Liver (tissue), 8 donors: ENCODE measurements at regions not wholly inside any gene's neighbourhood (a gene's known extent, or its start where the extent isn't known, plus 50 kb on each side); places are given as distances from the start of the nearest gene placed in this dataset.

Experiments used
- DNase-seq: peaks from one replicate; pipeline ENCODE4 v3.0.0-alpha.2; 2017; ENCODE audit warnings: low spot score
- H3K27ac ChIP-seq, 2 donors: one replicate each; pipeline ENCODE4 v1.7.0; 2013; ENCODE audit warnings: inconsistent platforms in 2 of 2, low read length in 2 of 2, control low read depth in 1 of 2, low read depth in 1 of 2, mild to moderate bottlenecking in 1 of 2
- H3K27me3 ChIP-seq, 4 donors: one replicate each; pipeline versions ENCODE4 v1.6.1 to v1.7.0; 2013; ENCODE audit warnings: low read length in 3 of 4, inconsistent platforms in 1 of 4, mild to moderate bottlenecking in 1 of 4, moderate library complexity in 1 of 4; ENCODE audit not compliant: control insufficient read depth in 4 of 4, insufficient read depth in 4 of 4
- H3K36me3 ChIP-seq, 4 donors: one replicate each; pipeline versions ENCODE4 v1.6.1 to v1.7.0; 2013; ENCODE audit warnings: low read length in 3 of 4, mild to moderate bottlenecking in 3 of 4, low read depth in 1 of 4, moderate library complexity in 1 of 4; ENCODE audit not compliant: control insufficient read depth in 4 of 4, insufficient read depth in 3 of 4
- H3K4me1 ChIP-seq, 4 donors: one replicate each; pipeline versions ENCODE4 v1.6.1 to v1.7.0; 2013; ENCODE audit warnings: low read length in 3 of 4, mild to moderate bottlenecking in 3 of 4, moderate library complexity in 1 of 4; ENCODE audit not compliant: control insufficient read depth in 4 of 4, insufficient read depth in 4 of 4
- H3K4me3 ChIP-seq, 3 donors: one replicate each; pipeline versions ENCODE4 v1.6.1 to v1.7.0; 2013; ENCODE audit warnings: low read length in 3 of 3, control low read depth in 1 of 3, low read depth in 1 of 3, mild to moderate bottlenecking in 1 of 3
- H3K9ac ChIP-seq, 2 donors: one replicate each; pipeline ENCODE4 v1.7.0; 2013; ENCODE audit warnings: low read length in 2 of 2, mild to moderate bottlenecking in 2 of 2, moderate library complexity in 2 of 2, control low read depth in 1 of 2, low read depth in 1 of 2
- H3K9me3 ChIP-seq, 4 donors: one replicate each; pipeline versions ENCODE4 v1.6.1 to v1.7.0; 2013; ENCODE audit warnings: low read length in 3 of 4; ENCODE audit not compliant: control insufficient read depth in 4 of 4
- ATF3 ChIP-seq: IDR thresholded peaks from 2 replicates; pipeline ENCODE4 v1.6.1; 2016; ENCODE audit warnings: antibody characterized with exemption
- CTCF ChIP-seq: fragments of 150-350 bp; IDR thresholded peaks from 2 replicates; pipeline ENCODE4 v1.5.1; 2017; ENCODE audit warnings: improper control_type of control experiment, low read depth, low read length; ENCODE audit not compliant: missing input control
- EGR1 ChIP-seq, 2 donors: IDR thresholded peaks; 2 replicates each; pipeline ENCODE4 v1.6.1; 2016 to 2018; ENCODE audit warnings: antibody characterized with exemption in 2 of 2, low read depth in 2 of 2
- FOXA1 ChIP-seq: IDR thresholded peaks from 2 replicates; pipeline ENCODE4 v1.6.1; 2016; ENCODE audit warnings: antibody characterized with exemption
- FOXA2 ChIP-seq: IDR thresholded peaks from 2 replicates; pipeline ENCODE4 v1.6.1; 2016; ENCODE audit warnings: antibody characterized with exemption
- GABPA ChIP-seq, 2 donors: IDR thresholded peaks in 1 of 2; conservative IDR thresholded peaks in 1 of 2; 2 replicates each; pipeline ENCODE4 v1.6.1; 2016; ENCODE audit warnings: antibody characterized with exemption in 2 of 2, mild to moderate bottlenecking in 1 of 2, moderate library complexity in 1 of 2
- HNF4A ChIP-seq, 2 donors: conservative IDR thresholded peaks; 2 replicates each; pipeline ENCODE4 v1.6.1; 2016; ENCODE audit warnings: antibody characterized with exemption in 2 of 2, mild to moderate bottlenecking in 2 of 2
- JUND ChIP-seq, 2 donors: IDR thresholded peaks; 2 replicates each; pipeline ENCODE4 v1.6.1; 2016; ENCODE audit warnings: antibody characterized with exemption in 2 of 2
- NR2F2 ChIP-seq: IDR thresholded peaks from 2 replicates; pipeline ENCODE4 v1.6.1; 2016; ENCODE audit warnings: antibody characterized with exemption
- REST ChIP-seq: IDR thresholded peaks from 2 replicates; pipeline ENCODE4 v1.6.1; 2016; ENCODE audit warnings: antibody characterized with exemption, mild to moderate bottlenecking
- RXRA ChIP-seq, 2 donors: IDR thresholded peaks; 2 replicates each; pipeline ENCODE4 v1.6.1; 2017 to 2018; ENCODE audit warnings: antibody characterized with exemption in 2 of 2, mild to moderate bottlenecking in 1 of 2
- SP1 ChIP-seq: IDR thresholded peaks from 2 replicates; pipeline ENCODE4 v1.6.1; 2018; ENCODE audit warnings: antibody characterized with exemption, mild to moderate bottlenecking
- TAF1 ChIP-seq: conservative IDR thresholded peaks from 2 replicates; pipeline ENCODE4 v1.6.1; 2016; ENCODE audit warnings: antibody characterized with exemption, mild to moderate bottlenecking
- YY1 ChIP-seq: IDR thresholded peaks from 2 replicates; pipeline ENCODE4 v1.6.1; 2016; ENCODE audit warnings: antibody characterized with exemption, mild to moderate bottlenecking
- ZBTB33 ChIP-seq: IDR thresholded peaks from 2 replicates; pipeline ENCODE4 v1.6.1; 2016; ENCODE audit warnings: antibody characterized with exemption
- whole genome bisulfite sequencing: extraction: QIAGEN DNeasy Blood & Tissue Kit; methylation state at CpG from one replicate; pipeline ENCODE4 v1.1.7; 2013; 5-methylcytosine and 5-hydroxymethylcytosine counted together
- donor health status: healthy.
- donor health status: healthy.
- donor health status: healthy.
- donor health status: healthy.
- donor health status: healthy.

- DNase-seq = no peak
- Histone ChIP-seq H3K9me3 (no peaks in the 10 kb centered on the region), H3K4me3 (no peak overlapping the region), H3K27ac (no peak overlapping the region), H3K27me3 (no peaks in the 10 kb centered on the region), H3K4me1 (peaks cover 0 to 7% (median 3%) of the 10 kb centered on the region in 4 donors), H3K9ac (no peak overlapping the region), H3K36me3 (no peaks in the 10 kb centered on the region)
- TF ChIP-seq CTCF (no peak), RXRA (IDR thresholded peaks at IDR 0.05) (no peak), ZBTB33 (no peak), YY1 (no peak), NR2F2 (no peak), HNF4A (conservative IDR thresholded peaks at IDR 0.05) (no peak), ATF3 (no peak)
- WGBS = 87% methylated on average over 3 of the region's 3 CpGs
Observed at GRCh38 chr1:199868777-199869176, 158.7 kb upstream of the NR5A2 start.

- H3K9me3 ChIP-seq = no peaks in the 10 kb centered on the region
- no peaks in the 10 kb centered on the region for H3K27me3 ChIP-seq
- H3K4me1 ChIP-seq = no peaks in the 10 kb centered on the region
- no peak for DNase-seq
- H3K9ac ChIP-seq = no peak overlapping the region
- WGBS = 62% methylated on average over 3 of the region's 3 CpGs
- H3K36me3 ChIP-seq = no peaks in the 10 kb centered on the region
- no peak overlapping the region for H3K27ac ChIP-seq
- H3K4me3 ChIP-seq = no peak overlapping the region
- TF ChIP-seq JUND (IDR thresholded peaks at IDR 0.05) (no peak), EGR1 (IDR thresholded peaks at IDR 0.05; ENCODE audit: low read depth in 2 of 2) (no peak), GABPA (IDR thresholded peaks at IDR 0.05 in 1 of 2, conservative IDR thresholded peaks at IDR 0.05 in 1 of 2) (no peak), TAF1 (no peak), YY1 (no peak), FOXA1 (no peak), NR2F2 (no peak), ZBTB33 (no peak), ATF3 (no peak), CTCF (no peak), FOXA2 (no peak), REST (no peak), SP1 (no peak), HNF4A (conservative IDR thresholded peaks at IDR 0.05) (no peak)
Observed at GRCh38 chr1:199875337-199875736, 152.2 kb upstream of the NR5A2 start.
